ENCODE measurements at regions not wholly inside any gene's neighbourhood (a gene's known extent, or its start where the extent isn't known, plus 50 kb on each side); places are given as distances from the start of the nearest gene placed in this dataset.

DNA sequence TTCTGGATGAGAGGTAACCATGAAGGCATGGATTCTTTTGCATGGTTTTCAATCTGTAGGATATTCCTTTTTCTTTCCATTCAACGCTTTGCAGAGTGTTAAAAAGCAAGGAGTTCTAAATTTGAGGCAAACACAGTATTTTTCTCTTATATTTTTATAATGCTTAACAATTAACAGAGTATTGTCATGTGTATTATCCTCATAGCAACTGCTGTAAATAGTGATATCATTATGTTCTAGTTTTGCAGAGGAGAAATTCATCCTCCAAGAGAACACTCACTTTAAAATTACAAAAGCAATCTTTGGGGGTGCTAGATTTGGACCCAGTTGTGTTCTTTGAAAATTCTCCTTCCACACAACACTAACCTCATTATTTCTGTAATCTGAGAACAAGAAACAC is 58.7 kb downstream of the RDH14 start:
- TF ChIP-seq CEBPB (IDR thresholded peaks at IDR 0.05; ENCODE audit: low read depth, low read length): no peak
- TF ChIP-seq, protein P1, sequence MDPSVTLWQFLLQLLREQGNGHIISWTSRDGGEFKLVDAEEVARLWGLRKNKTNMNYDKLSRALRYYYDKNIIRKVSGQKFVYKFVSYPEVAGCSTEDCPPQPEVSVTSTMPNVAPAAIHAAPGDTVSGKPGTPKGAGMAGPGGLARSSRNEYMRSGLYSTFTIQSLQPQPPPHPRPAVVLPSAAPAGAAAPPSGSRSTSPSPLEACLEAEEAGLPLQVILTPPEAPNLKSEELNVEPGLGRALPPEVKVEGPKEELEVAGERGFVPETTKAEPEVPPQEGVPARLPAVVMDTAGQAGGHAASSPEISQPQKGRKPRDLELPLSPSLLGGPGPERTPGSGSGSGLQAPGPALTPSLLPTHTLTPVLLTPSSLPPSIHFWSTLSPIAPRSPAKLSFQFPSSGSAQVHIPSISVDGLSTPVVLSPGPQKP (IDR thresholded peaks at IDR 0.05; ENCODE audit: borderline replicate concordance, low read depth, low read length): no peak
- no peak for TF ChIP-seq RAD21 (IDR thresholded peaks at IDR 0.05; ENCODE audit: low read length)
- TF ChIP-seq MAZ (IDR thresholded peaks at IDR 0.05; ENCODE audit: borderline replicate concordance, low read depth, low read length): no peak
- no peak for TF ChIP-seq CTCF (conservative IDR thresholded peaks at IDR 0.05; ENCODE audit: low read depth, low read length)
- TF ChIP-seq POLR2A (IDR thresholded peaks at IDR 0.05; ENCODE audit: low read depth, low read length): no peak
- no peak for TF ChIP-seq NFE2L2 (IDR thresholded peaks at IDR 0.05; ENCODE audit: low read depth, low read length)
- no peak for TF ChIP-seq BHLHE40 (IDR thresholded peaks at IDR 0.05; ENCODE audit: low read depth, low read length)
- TF ChIP-seq RFX5 (IDR thresholded peaks at IDR 0.05; ENCODE audit: low read depth, low read length): no peak
- TF ChIP-seq MAFK (IDR thresholded peaks at IDR 0.05; ENCODE audit: low read depth, low read length): no peak
- no peak for TF ChIP-seq RCOR1 (IDR thresholded peaks at IDR 0.05; ENCODE audit: insufficient replicate concordance, low read length)
- TF ChIP-seq, protein P2, sequence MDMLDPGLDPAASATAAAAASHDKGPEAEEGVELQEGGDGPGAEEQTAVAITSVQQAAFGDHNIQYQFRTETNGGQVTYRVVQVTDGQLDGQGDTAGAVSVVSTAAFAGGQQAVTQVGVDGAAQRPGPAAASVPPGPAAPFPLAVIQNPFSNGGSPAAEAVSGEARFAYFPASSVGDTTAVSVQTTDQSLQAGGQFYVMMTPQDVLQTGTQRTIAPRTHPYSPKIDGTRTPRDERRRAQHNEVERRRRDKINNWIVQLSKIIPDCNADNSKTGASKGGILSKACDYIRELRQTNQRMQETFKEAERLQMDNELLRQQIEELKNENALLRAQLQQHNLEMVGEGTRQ (IDR thresholded peaks at IDR 0.05; ENCODE audit: low read depth, low read length): no peak
- TF ChIP-seq CHD1 (IDR thresholded peaks at IDR 0.05; ENCODE audit: low read depth, low read length): no peak
- TF ChIP-seq FOS (IDR thresholded peaks at IDR 0.05; ENCODE audit: low read depth, low read length): no peak
- TF ChIP-seq MXI1 (IDR thresholded peaks at IDR 0.05; ENCODE audit: borderline replicate concordance, low read depth, low read length): no peak
- no peak for TF ChIP-seq SMC3 (IDR thresholded peaks at IDR 0.05; ENCODE audit: low read depth, low read length)
- BruUV-seq (replicated peaks): no TSS peak
- no peaks in the 10 kb centered on the region for H3K9me1 ChIP-seq (ENCODE audit: insufficient read depth, low read length)
- no peaks in the 10 kb centered on the region for H3K36me3 ChIP-seq (ENCODE audit: control insufficient read depth, insufficient read depth, low read length)
- H3K79me1 ChIP-seq (ENCODE audit: low read depth in 1 of 2, low read length in 2 of 2): no peaks in the 10 kb centered on the region
- ATAC-seq (ENCODE audit: low read depth): no peak
- H2BK15ac ChIP-seq (ENCODE audit: low read depth, low read length): no peak overlapping the region; the same call in 2 of the 3 replicates
- H3K4ac ChIP-seq (ENCODE audit: low read depth, low read length): no peak overlapping the region; the same call in 1 of the 2 replicates
- dilution Hi-C loops (cut with HindIII; ENCODE audit: low sequenced_read_pairs, unreplicated experiment) (no loop called here), intact Hi-C loops (cut with micrococcal nuclease) (no loop called here), in situ Hi-C loops (cut with MboI; ENCODE audit: low sequenced_read_pairs) (loop anchor here (25.0 kb wide), 1 partner anchor 1161 kb away; no protein-coding TSS in a partner anchor)
- no peak overlapping the region for H2AFZ ChIP-seq (replicated peaks; ENCODE audit: low read length, poor library complexity)
- no peak overlapping the region for H2AK9ac ChIP-seq (replicated peaks; ENCODE audit: low read depth, low read length, poor library complexity)
- no peak overlapping the region for H2AK5ac ChIP-seq (ENCODE audit: low read depth, low read length)
- H3K27me3 ChIP-seq (ENCODE audit: control insufficient read depth, insufficient read depth, low read length): no peaks in the 10 kb centered on the region
- DNase-seq: no peak
- no CpG with 5 or more reads among the region's 1 CpG for WGBS, 2 experiments (ENCODE audit: extremely low coverage in 2 of 2, insufficient read length in 1 of 2)
- no peak overlapping the region for H2BK120ac ChIP-seq (ENCODE audit: low read depth, low read length)
- ChIA-PET POLR2A (ENCODE audit: unreplicated experiment) (no interaction called here), CTCF (no interaction called here)
- no peak overlapping the region for H3K23ac ChIP-seq (ENCODE audit: low read depth, low read length)
- H4K8ac ChIP-seq (ENCODE audit: low read depth in 2 of 2, low read length in 2 of 2): no peak overlapping the region
- no peak overlapping the region for H4K91ac ChIP-seq (ENCODE audit: insufficient read depth, low read depth, low read length)
- H3K56ac ChIP-seq (ENCODE audit: extremely low read depth, insufficient read depth, low read length): no peak overlapping the region
- no peak overlapping the region for H3K14ac ChIP-seq (replicated peaks; ENCODE audit: low read depth, low read length)
- H3K4me2 ChIP-seq (ENCODE audit: low read depth, low read length): no peak overlapping the region
- no peaks in the 10 kb centered on the region for H3K9me3 ChIP-seq (ENCODE audit: control insufficient read depth, insufficient read depth, low read length)
- H3K4me1 ChIP-seq (ENCODE audit: control insufficient read depth, insufficient read depth, low read length): peaks cover 5% of the 10 kb centered on the region; the same call in 1 of the 2 replicates
- no peak overlapping the region for H2BK20ac ChIP-seq (ENCODE audit: low read depth, low read length)
- no peak overlapping the region for H3K27ac ChIP-seq (ENCODE audit: insufficient read depth, low read length)
- H4K20me1 ChIP-seq (ENCODE audit: insufficient read depth, low read length): no peaks in the 10 kb centered on the region
- no peak overlapping the region for H4K5ac ChIP-seq (ENCODE audit: low read depth, low read length)
- H3K4me3 ChIP-seq (ENCODE audit: insufficient read depth, low read depth, low read length): no peak overlapping the region
- no peak overlapping the region for H2BK5ac ChIP-seq (ENCODE audit: low read depth, low read length, poor library complexity, severe bottlenecking)
- H3K18ac ChIP-seq (ENCODE audit: low read depth, low read length): no peak overlapping the region
- H3K9ac ChIP-seq (ENCODE audit: low read depth, low read length): no peak overlapping the region

Measured in IMR-90 (cell line).